BJ (cell line): ENCODE measurements at regions not wholly inside any gene's neighbourhood (a gene's known extent, or its start where the extent isn't known, plus 50 kb on each side); places are given as distances from the start of the nearest gene placed in this dataset.

ENCODE experiments used
- CTCF ChIA-PET: fragments of 350-600 bp; formaldehyde crosslinking; extraction: SDS; loops from one replicate; lab custom pipeline; 2021; ENCODE audit warnings: antibody characterized with exemption, inconsistent platforms; lab: Yijun Ruan, JAX
- POLR2A ChIA-PET: fragments of 300-600 bp; sonication (Branson Sonifier 250); formaldehyde crosslinking; extraction: SDS; loops from one replicate; lab custom pipeline; 2021; ENCODE audit warnings: antibody characterized with exemption; lab: Charles Lee
- DNase-seq: peaks from one replicate; pipeline ENCODE4 v3.0.0-alpha.2; 2011; ENCODE audit warnings: low read depth
- H3K27me3 ChIP-seq: 2 replicates; pipeline ENCODE4 v1.6.0; 2011; ENCODE audit warnings: low read length; ENCODE audit not compliant: control insufficient read depth, insufficient read depth
- H3K36me3 ChIP-seq: 2 replicates; pipeline ENCODE4 v1.5.1; 2011; ENCODE audit warnings: low read length; ENCODE audit not compliant: control insufficient read depth, insufficient read depth
- H3K4me3 ChIP-seq: 2 replicates; pipeline ENCODE4 v1.5.1; 2011; ENCODE audit warnings: low read depth, mild to moderate bottlenecking, control low read depth, low read length
- TF ChIP-seq, protein P1 (sequence below): IDR thresholded peaks from 2 replicates; pipeline ENCODE4 v1.5.1; 2011; ENCODE audit warnings: low read depth, mild to moderate bottlenecking, control low read depth, inconsistent platforms, low read length, moderate library complexity; ENCODE audit not compliant: insufficient read depth

DNA sequence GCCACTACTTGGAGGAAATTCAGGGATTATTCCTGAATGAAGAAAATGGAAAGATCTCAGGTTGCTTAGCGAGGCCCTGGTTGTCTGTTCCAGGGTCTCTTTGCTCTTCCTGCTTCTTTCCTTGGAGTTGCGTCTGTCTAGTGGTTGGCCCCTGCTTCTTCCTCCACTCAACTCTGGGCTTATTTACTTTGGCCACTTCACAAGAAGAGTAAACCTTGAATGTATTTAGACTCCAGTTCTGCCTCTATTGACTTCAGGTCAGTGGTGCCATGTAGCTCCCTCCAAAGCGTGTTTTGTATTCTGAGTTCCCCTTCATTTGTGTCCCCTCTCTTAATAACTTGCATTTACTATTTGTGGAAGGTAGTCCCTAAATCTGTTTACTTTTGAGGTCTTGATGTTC, 456.5 kb downstream of the UTRN start:
- TF ChIP-seq, protein P1, sequence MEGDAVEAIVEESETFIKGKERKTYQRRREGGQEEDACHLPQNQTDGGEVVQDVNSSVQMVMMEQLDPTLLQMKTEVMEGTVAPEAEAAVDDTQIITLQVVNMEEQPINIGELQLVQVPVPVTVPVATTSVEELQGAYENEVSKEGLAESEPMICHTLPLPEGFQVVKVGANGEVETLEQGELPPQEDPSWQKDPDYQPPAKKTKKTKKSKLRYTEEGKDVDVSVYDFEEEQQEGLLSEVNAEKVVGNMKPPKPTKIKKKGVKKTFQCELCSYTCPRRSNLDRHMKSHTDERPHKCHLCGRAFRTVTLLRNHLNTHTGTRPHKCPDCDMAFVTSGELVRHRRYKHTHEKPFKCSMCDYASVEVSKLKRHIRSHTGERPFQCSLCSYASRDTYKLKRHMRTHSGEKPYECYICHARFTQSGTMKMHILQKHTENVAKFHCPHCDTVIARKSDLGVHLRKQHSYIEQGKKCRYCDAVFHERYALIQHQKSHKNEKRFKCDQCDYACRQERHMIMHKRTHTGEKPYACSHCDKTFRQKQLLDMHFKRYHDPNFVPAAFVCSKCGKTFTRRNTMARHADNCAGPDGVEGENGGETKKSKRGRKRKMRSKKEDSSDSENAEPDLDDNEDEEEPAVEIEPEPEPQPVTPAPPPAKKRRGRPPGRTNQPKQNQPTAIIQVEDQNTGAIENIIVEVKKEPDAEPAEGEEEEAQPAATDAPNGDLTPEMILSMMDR = no peak
- DNase-seq = no peak
- peaks cover 1% of the 10 kb centered on the region; the same call in 1 of the 2 replicates for H3K36me3 ChIP-seq
- no peaks in the 10 kb centered on the region for H3K27me3 ChIP-seq
- H3K4me3 ChIP-seq = no peak overlapping the region
- CTCF ChIA-PET = no interaction called here
- POLR2A ChIA-PET = no interaction called here

DNA sequence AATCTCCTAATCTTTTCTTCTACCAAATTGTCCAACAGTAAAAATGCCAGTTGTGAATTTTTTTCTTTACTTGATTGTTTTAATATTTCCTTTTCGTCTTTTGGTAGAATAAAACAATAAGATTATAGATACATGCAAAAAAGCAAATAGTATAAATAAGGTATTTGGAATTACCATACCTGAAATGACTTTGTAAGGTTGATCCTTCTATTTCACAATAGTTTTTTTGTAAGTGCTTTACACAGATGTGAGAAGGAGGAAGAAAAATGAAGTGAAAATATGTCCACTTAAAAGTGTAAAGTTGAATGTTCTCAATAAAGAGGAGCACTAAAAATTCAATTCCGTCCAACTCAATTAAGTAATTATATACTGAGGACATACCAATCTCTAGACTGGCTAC, 457.6 kb downstream of the UTRN start:
- H3K4me3 ChIP-seq = no peak overlapping the region
- DNase-seq = no peak
- POLR2A ChIA-PET = no interaction called here
- TF ChIP-seq, protein P1 = no peak
- CTCF ChIA-PET = no interaction called here
- no peaks in the 10 kb centered on the region for H3K27me3 ChIP-seq
- no peaks in the 10 kb centered on the region for H3K36me3 ChIP-seq

DNA sequence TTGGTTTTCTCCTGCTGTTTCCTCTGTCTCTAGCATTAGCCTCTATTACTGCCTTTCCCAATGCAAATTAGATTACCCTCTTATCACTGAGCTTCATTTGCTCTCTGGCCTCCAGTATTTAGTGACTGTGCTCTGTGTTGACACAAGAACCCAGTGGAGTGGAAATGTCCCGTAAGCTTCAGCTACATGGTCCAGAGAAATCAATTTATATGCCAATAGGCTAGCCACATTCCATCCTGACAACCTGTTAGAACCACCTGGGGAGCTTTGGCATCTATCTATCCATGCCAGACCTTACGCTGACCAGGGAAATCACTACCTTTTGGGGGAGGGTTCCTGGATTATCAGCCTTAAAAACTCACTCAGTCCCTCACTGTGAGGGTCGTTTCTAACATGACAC, 459.6 kb downstream of the UTRN start:
- H3K4me3 ChIP-seq = no peak overlapping the region
- peaks cover 1% of the 10 kb centered on the region; the same call in 1 of the 2 replicates for H3K36me3 ChIP-seq
- no peaks in the 10 kb centered on the region for H3K27me3 ChIP-seq
- ChIA-PET POLR2A (no interaction called here), CTCF (interaction anchor here (1.1 kb wide), 1 partner anchor 11 kb away, joined by 3 read pairs; no protein-coding TSS in a partner anchor)
- TF ChIP-seq, protein P1 = no peak
- DNase-seq = no peak

DNA sequence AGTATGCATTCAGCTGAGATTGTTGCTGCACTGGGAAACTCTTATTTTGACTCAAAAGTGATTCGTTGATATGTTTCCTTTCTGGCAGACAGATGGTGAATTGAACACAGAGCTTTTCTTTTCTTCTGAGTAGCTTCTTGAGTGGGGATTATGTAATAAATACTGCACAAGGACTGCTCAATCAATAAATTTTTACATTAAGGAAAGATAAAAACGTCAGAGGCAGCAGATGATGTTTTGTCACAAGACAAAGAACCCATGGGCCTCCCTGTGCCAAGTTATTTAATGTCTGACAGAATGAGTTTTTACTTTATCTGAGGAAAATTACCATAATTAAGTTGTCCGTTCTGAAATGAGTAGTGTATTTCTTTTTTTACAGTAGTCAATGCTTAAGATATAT, 460.3 kb downstream of the UTRN start:
- POLR2A ChIA-PET = no interaction called here
- TF ChIP-seq, protein P1 = no peak
- CTCF ChIA-PET = no interaction called here
- Histone ChIP-seq H3K4me3 (no peak overlapping the region), H3K36me3 (peaks cover 1% of the 10 kb centered on the region; the same call in 1 of the 2 replicates), H3K27me3 (no peaks in the 10 kb centered on the region)
- no peak for DNase-seq

DNA sequence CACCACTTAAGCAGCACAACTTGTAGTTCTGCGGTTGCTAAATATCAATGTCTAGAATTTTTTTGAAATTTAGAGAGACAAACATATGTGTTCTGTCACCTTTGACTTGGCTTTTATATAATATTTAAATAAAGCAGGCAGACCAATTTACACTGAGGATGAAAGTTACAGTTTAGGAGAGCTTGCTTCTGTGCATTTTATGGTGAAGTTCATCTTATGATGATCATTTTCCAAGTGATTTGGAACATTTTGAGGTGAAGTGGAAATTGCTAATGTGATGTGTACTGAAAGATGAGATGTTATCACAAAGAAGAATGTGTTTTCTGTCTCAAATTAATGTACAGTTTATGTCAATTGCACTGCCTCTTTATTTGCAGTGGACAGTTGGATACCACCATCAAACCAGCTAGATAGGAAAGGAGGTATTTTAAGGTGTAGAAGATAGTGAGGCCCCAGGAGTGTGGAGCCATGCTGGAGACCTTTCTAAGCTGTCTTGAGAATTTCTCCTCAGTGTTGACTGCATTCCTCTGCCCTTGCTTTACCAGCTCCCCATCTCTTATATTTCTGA, 461.9 kb downstream of the UTRN start:
- CTCF ChIA-PET = interaction anchor here (0.5 kb wide), 1 partner anchor 134 kb away, joined by 3 read pairs; no protein-coding TSS in a partner anchor
- no peak for DNase-seq
- peaks cover 1% of the 10 kb centered on the region; the same call in 1 of the 2 replicates for H3K36me3 ChIP-seq
- POLR2A ChIA-PET = no interaction called here
- no peak overlapping the region for H3K4me3 ChIP-seq
- no peaks in the 10 kb centered on the region for H3K27me3 ChIP-seq
- TF ChIP-seq, protein P1 = no peak
